H4 (cell line): ENCODE measurements at regions not wholly inside any gene's neighbourhood (a gene's known extent, or its start where the extent isn't known, plus 50 kb on each side); places are given as distances from the start of the nearest gene placed in this dataset.
"Not testable (repeated sequence)": the region's sequence is repeated elsewhere in the genome, so short reads cannot be mapped to it uniquely, and the experiment has no call there.

Experiments
- DNase-seq: peaks from one replicate; pipeline ENCODE4 v3.0.0-alpha.2; 2015; ENCODE audit warnings: low spot score

DNA sequence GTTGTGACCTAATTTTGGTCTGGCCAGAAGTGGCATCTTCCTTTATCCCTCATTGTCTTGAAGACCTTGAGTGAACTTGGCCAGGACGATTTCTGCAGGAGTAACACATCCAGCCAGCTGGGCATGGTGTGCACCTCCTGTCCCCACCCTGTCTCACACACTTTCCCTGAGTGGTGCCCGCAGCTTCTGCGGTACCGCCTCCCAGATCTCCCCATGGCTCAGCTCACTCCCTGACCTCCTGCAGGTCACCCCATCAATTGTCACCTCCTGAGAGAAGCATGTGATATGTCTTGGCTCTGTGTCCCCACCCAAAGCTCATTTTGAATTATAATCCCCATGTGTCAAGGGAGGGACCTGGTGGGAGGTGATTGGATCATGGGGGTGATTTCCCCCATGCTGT, 50.2 kb upstream of the TP53I11 start:
- no peak for DNase-seq

DNA sequence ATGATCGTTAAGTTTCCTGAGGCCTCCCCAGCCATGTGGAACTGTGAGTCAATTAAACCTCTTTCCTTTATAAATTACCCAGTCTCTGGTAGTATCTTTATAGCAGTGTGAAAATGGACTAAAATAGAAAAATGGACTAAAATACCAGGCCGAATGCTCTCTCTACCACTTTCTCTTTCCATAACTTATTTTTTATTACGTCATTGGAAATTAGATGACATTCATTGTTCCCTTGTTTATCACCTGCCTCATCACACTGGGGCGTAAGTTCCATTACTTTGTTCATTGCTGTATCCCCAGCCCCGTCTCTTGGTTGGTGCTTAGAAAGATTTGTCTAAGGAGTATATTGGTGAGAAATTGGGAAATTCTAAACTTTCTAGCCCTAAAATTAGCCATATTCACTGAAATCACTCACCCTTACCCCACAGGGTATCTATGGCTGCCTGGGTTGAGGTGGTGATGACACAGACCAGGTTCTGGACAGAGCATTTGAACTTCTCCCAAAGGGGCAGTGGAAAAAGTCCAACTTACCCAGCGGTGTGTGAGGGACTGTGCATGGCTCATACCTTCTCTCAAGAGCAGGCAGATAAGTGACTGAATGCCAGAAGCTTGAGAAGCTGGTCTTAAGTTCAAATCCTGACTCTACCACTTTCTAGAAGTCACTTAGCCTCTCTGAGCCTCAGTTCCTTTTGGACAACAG, 50.9 kb upstream of the TP53I11 start:
- DNase-seq: no peak

DNA sequence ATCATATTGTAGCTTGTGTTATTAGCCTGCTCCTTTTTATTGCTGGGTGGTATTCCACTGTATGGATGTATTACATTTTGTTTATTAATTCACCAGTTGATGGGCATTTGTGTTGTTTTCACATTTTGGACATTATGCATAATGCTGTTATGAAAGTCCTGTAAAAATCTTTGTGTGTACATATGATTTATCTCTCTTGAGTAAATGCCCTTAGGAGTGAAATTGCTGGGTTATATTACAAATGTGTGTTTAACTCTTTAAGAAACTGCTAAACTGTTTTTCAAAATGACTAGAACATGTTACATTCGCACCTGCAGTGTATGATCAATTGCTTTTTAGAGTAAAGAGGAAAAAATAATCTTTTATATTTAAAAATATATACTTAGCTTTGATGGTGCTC, 54.4 kb upstream of the TP53I11 start:
- no peak for DNase-seq

DNA sequence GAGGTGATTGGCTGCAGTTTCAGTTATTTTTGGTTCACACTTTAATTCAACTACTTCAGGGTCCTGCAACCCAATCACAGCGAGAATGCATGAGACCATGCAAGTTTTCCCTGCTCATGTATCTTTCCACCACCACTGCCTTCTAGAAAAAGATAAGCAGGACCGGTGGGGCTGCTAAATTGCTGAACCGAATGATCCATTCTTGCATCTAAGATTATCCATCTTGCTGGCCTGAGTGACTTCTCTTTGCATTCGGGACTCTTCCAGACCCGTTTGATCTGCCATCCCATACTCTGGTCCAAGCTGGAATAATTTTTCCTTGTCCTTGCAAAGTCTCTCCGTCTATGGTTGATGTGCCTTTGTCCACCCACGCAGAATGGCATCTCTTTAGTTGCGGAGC, 56.3 kb upstream of the TP53I11 start:
- no peak for DNase-seq

DNA sequence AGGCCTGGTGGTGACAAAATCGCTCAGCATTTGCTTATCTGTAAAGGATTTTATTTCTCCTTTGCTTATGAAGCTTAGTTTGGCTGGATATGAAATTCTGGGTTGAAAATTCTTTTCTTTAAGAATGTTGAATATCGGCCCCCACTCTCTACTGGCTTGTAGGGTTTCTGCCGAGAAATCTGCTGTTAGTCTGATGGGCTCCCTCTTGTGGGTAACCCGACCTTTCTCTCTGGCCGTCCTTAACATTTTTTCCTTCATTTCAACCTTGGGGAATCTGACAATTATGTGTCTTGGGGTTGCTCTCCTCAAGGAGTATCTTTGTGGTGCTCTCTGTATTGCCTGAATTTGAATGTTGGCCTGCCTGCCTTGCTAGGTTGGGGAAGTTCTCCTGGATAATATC, 65.3 kb upstream of the TP53I11 start:
- DNase-seq: not testable (repeated sequence)

DNA sequence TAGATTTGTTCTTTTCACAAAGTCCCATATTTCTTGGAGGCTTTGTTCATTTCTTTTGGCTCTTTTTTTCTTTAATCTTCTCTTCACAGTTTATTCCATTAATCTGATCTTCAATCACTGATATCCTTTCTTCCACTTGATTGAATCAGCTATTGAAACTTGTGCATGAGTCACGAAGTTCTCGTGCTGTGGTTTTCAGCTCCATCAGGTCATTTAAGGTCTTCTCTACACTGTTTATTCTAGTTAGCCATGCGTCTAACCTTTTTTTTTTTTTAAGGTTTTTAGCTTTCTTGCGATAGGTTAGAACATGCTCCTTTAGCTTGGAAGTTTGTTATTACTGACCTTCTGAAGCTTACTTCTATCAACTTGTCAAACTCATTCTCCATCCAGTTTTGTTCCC, 65.8 kb upstream of the TP53I11 start:
- DNase-seq: not testable (repeated sequence)

DNA sequence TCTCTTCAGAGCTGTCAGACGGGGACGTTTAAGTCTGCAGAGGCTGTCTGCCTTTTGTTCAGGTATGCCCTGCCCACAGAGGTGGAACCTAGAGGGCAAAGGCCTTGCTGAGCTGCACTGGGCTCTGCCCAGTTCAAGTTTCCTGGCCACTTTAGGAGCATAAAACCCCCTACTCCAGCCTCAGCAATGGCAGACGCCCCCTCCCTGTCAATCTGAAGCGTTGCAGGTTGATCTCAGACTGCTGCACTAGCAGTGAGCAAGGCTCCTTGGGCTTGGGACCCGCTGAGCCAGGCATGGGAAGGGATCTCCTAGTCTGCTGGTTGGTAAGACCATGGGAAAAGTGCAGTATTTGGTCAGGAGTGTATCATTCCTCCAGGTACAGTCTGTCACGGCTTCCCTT, 66.6 kb upstream of the TP53I11 start:
- DNase-seq: no peak

DNA sequence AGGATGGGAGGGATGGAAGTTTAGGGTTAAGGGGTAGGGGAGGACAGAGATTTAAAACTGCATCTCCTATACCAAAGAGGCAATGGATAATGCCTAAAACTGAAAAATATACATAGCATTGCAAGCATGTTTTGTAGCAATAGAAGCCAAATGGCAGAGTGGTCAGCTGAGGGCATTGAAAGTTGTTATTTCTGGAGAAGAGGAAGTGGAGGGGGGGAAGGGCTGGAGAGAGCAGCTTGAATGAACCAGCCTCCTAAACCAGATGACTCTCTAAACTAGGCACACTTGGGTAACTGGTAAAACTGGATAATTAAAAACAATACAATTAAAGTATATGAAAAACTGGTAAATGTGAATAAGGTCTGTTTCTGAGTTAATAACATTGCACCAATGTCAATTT, 70.3 kb upstream of the TP53I11 start:
- DNase-seq: no peak

DNA sequence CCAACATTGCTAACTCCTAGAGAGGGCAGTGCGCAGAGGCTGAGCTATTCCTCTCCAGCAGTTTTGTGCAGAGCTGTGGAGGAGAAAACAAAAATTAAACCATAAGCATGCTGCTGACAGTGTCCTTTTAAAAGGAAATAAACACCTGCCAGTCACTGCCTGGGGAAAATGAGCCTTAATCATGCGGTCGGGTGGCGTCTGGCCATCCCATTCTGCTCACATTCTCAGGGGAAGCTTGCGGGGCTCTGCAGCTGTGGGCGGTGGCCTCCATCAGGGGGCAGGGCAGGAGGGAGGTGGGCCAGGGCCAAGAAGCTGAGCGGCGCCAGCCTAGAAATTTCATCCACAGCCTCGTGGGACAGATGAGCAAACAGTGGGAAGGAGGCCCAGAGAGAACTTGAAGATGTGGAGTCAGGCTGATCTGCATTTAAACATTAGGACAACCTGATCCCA, 71.0 kb upstream of the TP53I11 start:
- DNase-seq: peak; percentile 42

DNA sequence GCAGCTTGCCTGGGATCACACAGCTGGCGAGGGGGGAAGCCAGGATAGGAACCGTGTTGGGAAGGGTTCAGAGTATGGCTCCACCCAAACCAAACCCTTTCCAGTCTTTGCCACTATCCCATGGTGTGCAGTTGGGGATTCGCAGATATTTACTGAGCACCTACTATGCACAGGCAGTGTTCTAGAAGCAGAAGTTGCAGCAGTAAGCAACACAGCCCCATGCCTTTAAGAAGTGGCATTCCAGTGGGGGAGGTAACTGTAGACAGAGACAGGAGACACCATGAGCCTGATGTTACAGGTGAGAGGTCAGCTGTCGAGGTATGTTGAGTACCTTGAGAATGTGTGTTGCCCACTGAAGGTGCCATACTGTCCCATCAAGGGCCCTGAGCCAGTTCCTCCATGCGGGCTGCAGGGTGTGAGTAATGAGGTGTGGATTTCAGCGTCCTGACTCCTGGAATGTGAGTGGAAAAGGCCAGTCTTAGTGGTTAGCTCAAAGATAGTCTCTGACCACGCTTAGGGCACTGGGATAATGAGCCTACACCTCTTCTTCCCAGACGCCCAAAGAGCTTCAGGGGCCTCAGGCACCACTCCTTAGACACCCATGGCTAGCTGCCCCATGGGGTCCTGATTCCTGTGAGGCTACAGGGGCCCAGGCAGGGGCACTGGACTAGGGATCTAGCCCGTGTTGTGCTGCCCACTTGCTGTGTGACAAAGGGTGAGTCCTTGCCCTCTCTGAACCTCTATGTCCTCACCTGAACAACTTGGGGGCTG, 71.8 kb upstream of the TP53I11 start:
- peak; percentile 36 for DNase-seq

DNA sequence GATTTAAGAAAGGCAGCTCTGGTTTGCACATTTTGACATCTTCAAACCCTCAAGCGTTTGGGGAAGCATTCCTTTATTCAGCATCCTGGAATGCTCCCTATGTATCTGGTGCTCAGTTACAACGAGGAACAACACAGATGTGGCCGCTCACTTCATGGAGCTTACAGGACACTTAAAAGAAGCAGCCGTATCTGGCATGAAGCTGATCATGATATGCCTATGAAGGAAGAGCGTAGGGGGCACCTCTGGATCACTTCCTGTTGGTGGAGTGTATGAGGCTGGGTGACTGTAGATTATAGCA, 72.3 kb upstream of the TP53I11 start:
- DNase-seq: no peak

DNA sequence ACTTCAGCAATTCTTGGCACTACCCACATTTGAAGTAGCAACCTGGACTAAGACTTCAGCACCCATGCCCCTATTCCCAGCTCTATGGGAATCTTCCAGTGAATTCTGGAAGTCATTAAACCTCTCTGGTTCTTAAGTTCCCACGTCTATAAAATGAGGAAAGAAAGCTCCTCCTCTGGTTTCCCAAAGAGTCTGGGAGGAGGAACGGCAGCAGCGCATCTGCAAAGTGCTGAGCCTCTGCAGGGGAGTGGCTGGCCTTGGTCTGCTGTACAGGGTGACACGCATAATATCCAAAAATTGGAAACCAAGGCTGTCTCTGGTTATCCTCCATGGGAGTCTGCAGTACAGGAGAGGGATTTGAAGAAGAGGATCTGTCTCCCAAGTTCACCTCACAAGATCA, 73.6 kb upstream of the TP53I11 start:
- DNase-seq: no peak

DNA sequence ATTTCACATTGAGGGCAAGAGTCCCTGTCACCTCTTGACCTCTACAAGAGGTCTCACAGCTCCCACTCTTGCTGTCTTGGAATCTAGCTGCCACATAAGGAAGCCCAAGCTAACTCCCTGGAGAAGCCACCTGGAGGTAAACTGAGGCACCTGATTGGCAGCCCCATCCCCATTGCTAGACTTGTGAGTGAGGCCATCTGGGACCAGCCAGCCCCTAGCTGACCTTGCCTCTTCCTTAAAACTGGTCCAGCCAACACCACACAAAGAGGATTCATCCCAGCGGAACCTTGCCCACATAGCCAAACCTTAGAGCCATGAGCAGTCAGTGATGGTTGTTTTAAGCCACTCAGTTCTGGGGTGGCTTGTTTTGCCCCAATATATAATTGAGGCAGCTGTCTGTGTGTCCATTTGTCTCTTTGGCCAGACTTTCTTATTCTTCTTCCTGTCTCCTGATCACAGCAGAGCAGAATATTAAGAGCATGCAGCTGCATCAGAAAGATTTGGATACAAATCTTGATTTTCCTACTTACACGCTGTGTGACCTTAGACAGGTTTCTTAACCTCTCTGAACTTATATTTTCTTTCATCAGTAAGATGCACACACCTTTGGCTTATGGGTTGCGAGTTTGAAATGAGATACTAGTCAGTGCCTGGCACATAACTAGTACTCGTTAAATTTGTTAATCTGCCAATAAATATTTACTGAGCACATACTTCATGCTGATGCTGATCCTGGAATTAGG, 74.3 kb upstream of the TP53I11 start:
- DNase-seq: no peak

DNA sequence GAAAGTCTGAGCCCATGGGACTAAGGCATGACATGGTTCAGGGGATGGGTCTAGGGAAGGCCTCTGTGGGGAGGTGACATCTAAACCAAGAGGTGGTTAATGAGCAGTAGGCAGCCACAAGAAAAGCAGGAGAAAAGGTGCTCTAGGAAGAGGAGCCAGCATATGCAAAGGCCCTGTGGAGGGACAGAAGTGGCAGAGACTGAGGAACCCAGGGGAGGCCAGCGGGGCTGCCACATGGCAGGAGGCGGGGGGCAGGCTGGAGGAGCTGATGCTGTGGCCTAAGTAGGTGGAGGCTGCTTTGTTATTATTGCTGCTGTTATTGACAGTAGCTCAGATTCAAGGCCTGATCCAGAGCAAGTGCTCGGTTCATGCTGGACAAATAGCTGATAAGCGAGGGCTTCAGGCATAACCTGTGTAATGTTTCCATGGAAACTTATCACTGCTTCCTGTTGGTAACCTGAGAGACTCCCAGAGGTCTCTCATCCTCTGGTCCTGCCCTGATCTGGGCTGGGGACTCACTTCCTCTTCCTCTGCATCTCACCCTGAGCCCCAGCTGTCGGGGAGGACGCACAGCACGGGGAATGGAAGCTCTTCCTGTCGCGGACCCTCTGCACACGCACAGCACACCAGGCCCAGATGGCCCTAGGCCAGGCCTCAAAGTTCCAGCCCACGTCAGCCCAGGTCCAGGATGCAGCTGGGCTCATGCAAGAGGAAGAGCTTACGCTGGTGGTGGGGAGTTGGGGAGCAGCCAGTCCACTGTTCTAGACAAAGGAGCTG, 75.2 kb upstream of the TP53I11 start:
- no peak for DNase-seq

DNA sequence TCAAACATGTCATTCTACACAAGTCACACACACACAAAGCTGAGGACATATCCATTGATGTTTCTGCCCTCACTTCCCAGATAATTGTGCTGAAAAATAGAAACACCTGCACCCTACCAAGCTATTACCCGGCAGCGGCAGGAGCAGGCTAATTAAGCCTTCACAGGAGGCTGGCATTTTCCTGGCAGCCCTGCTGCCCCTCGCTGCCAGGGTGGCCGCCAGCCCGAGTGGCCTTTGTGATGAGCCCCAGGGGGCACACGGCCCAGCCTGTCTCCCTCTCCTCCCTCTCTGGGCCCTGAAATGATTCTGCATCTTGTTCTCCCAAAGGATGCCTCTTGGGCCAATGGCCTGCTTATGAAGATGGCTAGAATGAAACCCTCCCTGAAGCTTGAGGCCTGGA, 76.2 kb upstream of the TP53I11 start:
- no peak for DNase-seq

DNA sequence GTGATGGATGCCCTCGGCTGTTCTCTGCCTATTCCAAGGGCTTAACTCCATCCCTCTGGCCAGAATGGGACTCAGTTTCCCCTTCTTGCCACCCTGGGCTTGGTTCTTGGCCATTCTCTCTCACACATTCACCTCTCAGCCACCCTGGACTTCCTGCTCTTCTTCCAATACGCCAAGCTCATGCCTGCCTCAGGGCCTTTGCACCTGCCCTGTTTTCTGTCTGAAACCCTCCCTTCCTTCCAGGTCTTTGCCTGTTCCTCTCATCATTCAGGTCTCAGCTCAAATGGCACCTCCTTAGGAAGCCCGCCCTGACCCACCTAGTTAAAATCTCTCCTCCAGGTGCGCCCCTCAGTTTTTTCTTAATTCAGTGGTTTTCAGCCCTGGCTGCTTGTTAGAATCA, 76.6 kb upstream of the TP53I11 start:
- no peak for DNase-seq

DNA sequence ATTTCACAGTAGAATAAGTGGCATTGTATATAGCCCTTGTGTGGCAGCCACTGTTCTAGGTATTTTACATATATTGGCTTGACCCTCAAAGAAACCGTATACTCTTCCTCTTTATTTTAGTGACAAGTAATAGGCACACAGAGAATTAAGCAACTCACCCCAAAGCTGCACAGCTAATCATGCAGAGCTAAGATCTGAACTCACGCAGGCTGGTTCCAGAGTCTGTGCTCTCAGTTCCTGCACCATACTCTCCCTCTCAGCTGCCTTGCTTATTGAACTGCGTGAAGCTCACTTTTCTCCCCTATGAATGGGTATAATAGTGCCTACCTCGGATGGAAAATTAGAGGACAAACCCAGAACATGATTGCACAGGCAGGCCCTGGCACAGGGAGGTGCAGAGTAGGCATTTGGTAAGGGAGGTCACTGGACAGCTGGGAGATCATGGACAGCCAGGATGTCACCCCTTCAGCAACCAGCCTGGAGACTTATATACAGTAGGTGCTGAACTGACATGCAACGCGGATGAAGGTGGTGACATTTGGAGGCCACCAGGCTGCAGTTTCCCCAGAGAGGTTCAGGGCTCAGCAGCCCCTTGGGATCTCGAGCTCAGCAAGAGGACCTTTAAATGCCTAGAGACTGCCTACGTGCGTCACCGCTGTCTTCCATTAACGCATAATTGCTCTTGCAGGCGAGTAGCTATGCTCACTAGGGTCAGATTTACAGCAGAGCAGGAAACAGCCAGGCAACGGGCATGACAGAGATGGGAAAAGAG, 78.4 kb upstream of the TP53I11 start:
- no peak for DNase-seq

DNA sequence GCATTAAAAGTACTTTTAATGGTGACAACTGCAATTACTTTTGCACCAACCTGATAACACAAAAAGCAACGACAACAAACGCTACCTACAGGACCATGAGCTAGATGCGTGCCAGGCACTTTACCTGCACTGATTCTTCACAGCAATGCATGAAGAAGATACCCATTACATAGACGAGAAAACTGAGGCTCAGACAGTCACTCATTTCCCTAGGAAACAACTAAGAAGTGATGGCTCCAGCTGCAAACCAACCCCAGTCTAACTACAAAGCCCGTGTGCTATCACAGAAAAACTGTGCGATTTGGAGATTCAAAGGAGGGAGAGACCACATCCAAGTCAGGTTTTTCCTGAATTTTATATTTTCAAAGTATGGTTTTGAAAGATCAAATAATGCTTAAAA, 80.1 kb upstream of the TP53I11 start:
- no peak for DNase-seq

DNA sequence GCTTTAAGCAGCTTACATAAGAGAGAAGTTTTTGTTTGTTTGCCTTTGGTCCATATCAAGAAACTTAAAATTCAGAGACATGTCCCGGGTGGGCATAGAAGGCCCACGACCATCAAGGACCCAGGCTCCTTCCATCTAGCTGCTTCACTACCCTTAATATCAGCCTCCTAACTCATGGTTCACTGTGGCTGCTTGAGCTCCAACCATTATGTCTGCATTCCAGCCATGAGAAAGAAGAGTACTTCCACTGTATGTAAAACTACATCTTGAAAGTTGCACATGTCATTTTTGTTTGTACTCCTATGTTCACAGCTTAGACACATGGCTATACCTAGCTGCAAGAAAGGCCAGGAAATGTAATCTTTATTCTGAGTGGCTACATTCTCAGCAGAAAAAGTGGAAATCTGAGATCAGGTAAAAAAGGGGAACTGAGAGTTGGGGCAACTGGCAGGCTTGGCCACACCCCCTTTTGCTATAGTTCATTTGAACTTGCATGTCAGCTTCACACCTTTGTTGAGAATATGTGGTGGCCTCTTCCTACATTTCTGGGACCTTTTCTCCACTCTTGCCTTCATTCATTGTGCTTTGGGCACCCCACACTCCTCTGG, 81.3 kb upstream of the TP53I11 start:
- DNase-seq: no peak

DNA sequence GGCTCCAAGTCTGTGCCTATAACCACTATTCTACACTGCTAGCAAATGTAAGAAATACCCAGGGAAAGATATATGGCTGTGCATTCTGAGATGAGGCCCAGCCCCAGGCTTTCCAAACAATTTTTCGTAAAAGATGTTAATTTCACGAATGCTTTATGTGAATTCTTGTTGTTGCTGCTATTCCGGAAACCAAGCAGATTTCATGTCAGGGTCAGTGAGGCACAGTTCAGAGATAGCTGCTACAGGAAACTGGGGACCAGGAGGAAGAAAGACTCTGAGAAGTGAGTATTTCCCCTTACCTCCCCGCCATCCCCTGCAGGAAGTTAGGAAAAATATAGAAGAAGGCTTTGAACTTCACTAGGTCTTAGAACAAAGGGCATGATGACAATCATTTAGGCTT, 84.7 kb upstream of the TP53I11 start:
- no peak for DNase-seq

DNA sequence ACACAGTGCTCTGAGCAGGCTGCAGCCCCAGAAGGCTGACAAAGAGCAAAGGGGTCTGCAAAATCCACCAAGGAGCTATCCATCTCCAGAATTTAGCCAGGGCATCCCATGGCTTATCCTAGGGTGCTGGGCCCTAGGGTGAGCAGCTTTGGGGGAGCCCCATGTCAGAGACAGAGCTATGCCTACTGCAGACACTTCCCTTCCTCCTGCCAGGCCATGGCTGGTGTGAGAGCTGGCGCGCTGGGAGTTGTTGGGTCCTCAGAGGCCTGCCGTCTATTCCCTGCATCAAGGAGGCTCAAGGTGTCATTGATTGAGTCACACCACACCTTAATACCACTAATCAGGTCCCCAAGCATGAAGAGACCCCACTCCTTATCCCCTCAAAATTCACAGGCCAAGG, 85.3 kb upstream of the TP53I11 start:
- no peak for DNase-seq
